Thymus (tissue), 11 donors: ENCODE measurements at regions not wholly inside any gene's neighbourhood (a gene's known extent, or its start where the extent isn't known, plus 50 kb on each side); places are given as distances from the start of the nearest gene placed in this dataset.

Experiments used
- DNase-seq, 9 donors: peaks; one replicate each; pipeline ENCODE4 v3.0.0-alpha.2; 2013; ENCODE audit warnings: low spot score in 9 of 9, low read depth in 6 of 9, missing footprints in 1 of 9
- H3K27ac ChIP-seq, 2 donors: one replicate each; pipeline ENCODE4 v1.5.1; 2013; ENCODE audit warnings: control low read depth in 1 of 2, low read depth in 1 of 2, low read length in 1 of 2, mild to moderate bottlenecking in 1 of 2, moderate library complexity in 1 of 2
- H3K27me3 ChIP-seq, 2 donors: one replicate each; pipeline ENCODE4 v1.5.1; 2013; ENCODE audit warnings: low read length in 1 of 2; ENCODE audit not compliant: control insufficient read depth in 2 of 2, insufficient read depth in 1 of 2
- H3K36me3 ChIP-seq, 2 donors: one replicate each; pipeline ENCODE4 v1.5.1; 2013; ENCODE audit warnings: low read length in 1 of 2, mild to moderate bottlenecking in 1 of 2, moderate library complexity in 1 of 2; ENCODE audit not compliant: control insufficient read depth in 2 of 2, insufficient read depth in 2 of 2
- H3K4me1 ChIP-seq, 2 donors: one replicate each; pipeline ENCODE4 v1.5.1; 2013; ENCODE audit warnings: low read length in 2 of 2; ENCODE audit not compliant: control insufficient read depth in 2 of 2, insufficient read depth in 2 of 2
- H3K4me3 ChIP-seq, 2 donors: one replicate each; pipeline ENCODE4 v1.5.1; 2013; ENCODE audit warnings: low read length in 2 of 2, control low read depth in 1 of 2, mild to moderate bottlenecking in 1 of 2
- H3K9me3 ChIP-seq, 2 donors: one replicate each; pipeline ENCODE4 v1.5.1; 2013; ENCODE audit warnings: low read length in 1 of 2, mild to moderate bottlenecking in 1 of 2; ENCODE audit not compliant: control insufficient read depth in 2 of 2, insufficient read depth in 1 of 2
- WGBS: extraction: QIAGEN DNeasy Blood & Tissue Kit; methylation state at CpG from one replicate; pipeline ENCODE4 v1.1.7; 2013; 5-methylcytosine and 5-hydroxymethylcytosine counted together
- donor health status: healthy.

DNA sequence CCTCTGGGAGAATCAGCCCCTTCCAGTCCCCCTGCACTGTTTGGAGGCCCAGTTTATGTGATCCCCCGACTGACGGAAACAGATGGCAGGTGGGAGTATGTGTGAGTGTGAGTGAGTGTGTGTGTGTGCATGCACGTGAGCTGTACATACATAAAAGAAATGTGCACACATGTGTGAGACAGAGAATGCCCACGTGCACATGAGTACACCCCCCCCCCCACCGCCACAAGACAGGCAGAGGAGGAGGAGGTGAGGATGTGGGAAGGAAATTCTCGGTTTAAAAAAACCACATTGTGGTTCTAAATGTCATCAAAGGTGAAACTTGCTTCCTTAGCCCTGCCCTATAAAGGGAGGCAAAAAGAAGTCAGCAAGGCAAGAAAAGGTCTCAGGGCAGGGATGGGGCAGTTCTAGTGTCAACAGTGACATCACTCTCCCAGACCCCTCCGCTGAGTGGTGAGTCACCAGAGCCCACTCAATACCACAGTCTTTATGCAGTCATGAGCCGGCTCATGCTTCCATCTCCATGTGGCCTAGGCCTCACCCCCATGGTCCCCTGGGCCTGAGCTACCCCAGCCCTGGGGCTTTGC, 79.2 kb upstream of the HSPA9 start:
- Histone ChIP-seq H3K27me3 (peaks cover 61 to 93% of the 10 kb centered on the region in 2 donors), H3K27ac (no peak overlapping the region), H3K4me3 (no peak overlapping the region), H3K9me3 (peaks cover 0 to 5% of the 10 kb centered on the region in 2 donors), H3K36me3 (no peaks in the 10 kb centered on the region), H3K4me1 (peaks cover 7 to 16% of the 10 kb centered on the region in 2 donors)
- 7% methylated on average over 8 of the region's 8 CpGs for WGBS
- DNase-seq: peak; percentile 45 to 89 (median 72)

DNA sequence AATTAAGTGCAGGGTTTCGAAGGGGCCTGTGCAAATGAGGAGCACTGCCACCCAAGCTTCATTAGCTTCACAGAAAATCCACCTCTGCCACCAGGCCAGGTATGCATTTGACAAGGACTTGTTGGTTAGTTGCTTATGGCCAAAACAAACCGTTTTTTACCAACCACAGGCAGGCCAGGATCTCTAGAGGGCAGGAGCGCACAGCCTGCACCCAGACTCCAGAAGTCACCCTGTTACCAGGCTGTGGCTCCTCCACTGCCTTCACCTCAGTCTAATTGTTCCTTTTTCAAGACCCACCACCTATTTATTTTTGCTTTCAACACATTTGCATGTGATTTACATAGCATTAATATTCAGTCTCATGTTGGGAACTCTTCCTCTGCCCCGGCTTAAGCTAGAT, 78.3 kb upstream of the HSPA9 start:
- H3K27ac ChIP-seq: no peak overlapping the region
- H3K4me1 ChIP-seq: peaks cover 7 to 16% of the 10 kb centered on the region in 2 donors
- DNase-seq: no peak
- H3K4me3 ChIP-seq: no peak overlapping the region
- no peaks in the 10 kb centered on the region for H3K36me3 ChIP-seq
- peaks cover 57 to 93% of the 10 kb centered on the region in 2 donors for H3K27me3 ChIP-seq
- WGBS: 48% methylated on average over 4 of the region's 4 CpGs
- H3K9me3 ChIP-seq: peaks cover 0 to 5% of the 10 kb centered on the region in 2 donors

DNA sequence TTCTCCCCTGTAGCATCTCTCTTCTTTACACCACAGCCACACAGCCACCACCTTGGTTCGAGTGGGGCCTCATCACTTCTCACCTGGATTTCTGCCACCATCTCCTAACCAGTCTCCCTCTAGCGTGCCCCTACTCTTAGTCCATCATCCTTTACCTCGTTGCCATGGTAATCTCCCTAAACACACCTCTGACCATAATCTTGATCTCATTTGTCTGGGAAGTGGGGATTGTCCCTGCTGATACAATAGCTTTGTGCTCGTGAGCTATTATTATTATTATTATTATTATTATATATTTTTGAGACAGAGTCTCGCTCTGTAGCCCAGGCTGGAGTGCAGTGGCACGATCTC, 76.5 kb upstream of the HSPA9 start:
- Histone ChIP-seq H3K9me3 (peaks cover 0 to 5% of the 10 kb centered on the region in 2 donors), H3K4me3 (no peak overlapping the region), H3K36me3 (no peaks in the 10 kb centered on the region), H3K27ac (no peak overlapping the region), H3K27me3 (peaks cover 54 to 94% of the 10 kb centered on the region in 2 donors), H3K4me1 (peaks cover 7 to 13% of the 10 kb centered on the region in 2 donors)
- no peak for DNase-seq
- WGBS: 78% methylated on average over 6 of the region's 6 CpGs

DNA sequence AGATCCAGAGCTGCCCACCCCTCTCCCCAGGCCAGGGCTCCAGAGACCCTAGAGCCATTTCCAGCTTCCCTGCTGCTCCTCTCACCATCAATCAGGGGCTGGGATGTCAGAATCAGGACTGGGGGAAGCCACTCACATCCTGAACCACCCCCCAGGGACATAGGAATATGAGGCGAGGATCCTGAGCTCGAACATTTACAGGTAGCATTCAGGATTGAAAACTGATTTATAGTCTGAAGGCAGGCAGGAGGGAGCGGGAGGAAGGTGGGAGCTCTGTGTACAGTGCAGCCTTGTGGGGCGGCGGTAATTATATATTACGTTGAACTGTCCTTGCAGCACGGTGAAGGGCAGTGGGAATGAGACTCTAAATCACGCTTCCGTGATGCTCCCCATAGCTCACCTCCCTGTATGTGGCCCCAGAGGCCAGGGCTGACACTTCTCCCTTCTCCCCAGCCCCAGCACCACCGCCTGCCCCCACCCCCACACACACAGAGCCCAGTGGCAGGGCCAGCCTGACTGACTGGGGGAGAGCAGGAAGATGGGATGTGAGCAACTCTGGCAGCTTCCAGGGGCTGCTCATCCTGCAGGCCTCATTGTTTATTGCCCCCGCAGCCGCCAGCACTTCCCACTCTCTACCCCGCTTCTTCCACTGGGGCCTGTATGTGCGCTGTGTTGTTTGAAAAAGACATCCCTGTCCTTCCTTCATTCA, 76.0 kb upstream of the HSPA9 start:
- 62% methylated on average over 14 of the region's 14 CpGs for WGBS
- peaks cover 52 to 94% of the 10 kb centered on the region in 2 donors for H3K27me3 ChIP-seq
- DNase-seq: no peak
- H3K27ac ChIP-seq: no peak overlapping the region
- H3K9me3 ChIP-seq: peaks cover 0 to 5% of the 10 kb centered on the region in 2 donors
- peaks cover 7 to 13% of the 10 kb centered on the region in 2 donors for H3K4me1 ChIP-seq
- no peak overlapping the region for H3K4me3 ChIP-seq
- H3K36me3 ChIP-seq: no peaks in the 10 kb centered on the region

DNA sequence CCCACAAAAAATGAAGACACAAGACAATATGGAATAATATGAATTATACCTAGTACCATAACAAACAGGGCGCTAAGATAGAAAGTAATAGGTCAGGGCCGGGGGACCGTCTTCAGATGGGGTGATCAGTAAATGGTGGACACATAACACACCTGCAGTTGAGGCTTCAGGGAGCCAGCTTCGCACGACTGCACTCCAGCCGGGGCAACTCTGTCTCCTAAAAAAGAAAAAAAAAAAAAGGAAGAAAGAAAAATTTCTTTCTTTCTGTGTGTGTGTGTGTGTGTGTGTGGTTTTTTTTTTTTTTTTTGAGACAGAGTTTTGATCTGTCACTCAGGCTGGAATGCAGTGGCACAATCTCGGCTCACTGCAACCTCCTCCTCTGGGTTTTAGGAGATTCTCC, 75.0 kb upstream of the HSPA9 start:
- Histone ChIP-seq H3K9me3 (peaks cover 0 to 5% of the 10 kb centered on the region in 2 donors), H3K36me3 (no peaks in the 10 kb centered on the region), H3K4me3 (no peak overlapping the region), H3K4me1 (peaks cover 7 to 13% of the 10 kb centered on the region in 2 donors), H3K27ac (no peak overlapping the region), H3K27me3 (peaks cover 48 to 90% of the 10 kb centered on the region in 2 donors)
- 80% methylated on average over 7 of the region's 7 CpGs for WGBS
- no peak for DNase-seq

DNA sequence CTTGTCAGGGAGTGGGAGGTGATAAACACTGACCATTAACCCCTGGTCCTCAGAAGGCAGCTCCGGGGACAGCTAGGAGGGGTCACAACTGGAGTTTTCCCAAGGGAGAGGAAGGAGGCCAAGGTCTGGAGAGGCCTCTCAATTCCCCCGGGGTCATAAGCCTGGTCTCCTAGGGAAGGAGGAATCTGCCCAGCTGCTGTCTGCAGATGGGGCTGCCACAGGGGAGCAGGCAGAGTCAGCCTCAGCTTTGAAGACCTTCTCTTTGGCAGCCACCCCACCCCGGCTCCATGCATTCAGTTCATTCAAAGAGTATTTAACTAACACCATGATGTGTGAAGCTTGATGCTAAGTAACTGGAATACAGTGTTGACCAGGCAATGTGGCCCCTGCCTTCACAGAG, 74.6 kb upstream of the HSPA9 start:
- WGBS: 60% methylated on average over 3 of the region's 3 CpGs
- Histone ChIP-seq H3K36me3 (no peaks in the 10 kb centered on the region), H3K4me1 (peaks cover 7 to 10% of the 10 kb centered on the region in 2 donors), H3K4me3 (no peak overlapping the region), H3K27me3 (peaks cover 48 to 90% of the 10 kb centered on the region in 2 donors), H3K9me3 (peaks cover 0 to 5% of the 10 kb centered on the region in 2 donors), H3K27ac (no peak overlapping the region)
- DNase-seq: no peak

DNA sequence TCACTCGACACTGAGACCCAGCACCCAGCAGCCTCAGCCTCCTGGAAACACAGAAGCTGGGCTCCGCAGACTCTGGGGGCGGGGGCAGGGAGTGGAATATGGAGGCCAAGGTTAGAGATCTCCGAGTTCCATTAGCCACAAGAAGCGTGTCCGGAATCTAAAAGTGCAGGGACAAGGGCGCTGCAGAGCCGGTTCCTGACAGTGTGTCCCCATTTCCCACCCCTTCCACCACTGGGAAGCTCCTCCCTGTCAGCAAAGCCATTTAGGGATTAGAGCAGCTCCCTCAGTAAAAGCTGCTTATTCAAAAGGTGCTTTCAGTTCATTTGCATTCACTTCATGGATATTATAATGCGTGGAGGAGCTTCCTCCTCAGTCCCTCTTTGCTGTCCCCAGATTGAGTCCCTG, 74.1 kb upstream of the HSPA9 start:
- H3K36me3 ChIP-seq: no peaks in the 10 kb centered on the region
- peaks cover 3 to 5% of the 10 kb centered on the region in 2 donors for H3K4me1 ChIP-seq
- H3K27ac ChIP-seq: no peak overlapping the region
- peaks cover 0 to 4% of the 10 kb centered on the region in 2 donors for H3K9me3 ChIP-seq
- 84% methylated on average over 9 of the region's 9 CpGs for WGBS
- no peak for DNase-seq
- H3K27me3 ChIP-seq: peaks cover 48 to 92% of the 10 kb centered on the region in 2 donors
- no peak overlapping the region for H3K4me3 ChIP-seq

DNA sequence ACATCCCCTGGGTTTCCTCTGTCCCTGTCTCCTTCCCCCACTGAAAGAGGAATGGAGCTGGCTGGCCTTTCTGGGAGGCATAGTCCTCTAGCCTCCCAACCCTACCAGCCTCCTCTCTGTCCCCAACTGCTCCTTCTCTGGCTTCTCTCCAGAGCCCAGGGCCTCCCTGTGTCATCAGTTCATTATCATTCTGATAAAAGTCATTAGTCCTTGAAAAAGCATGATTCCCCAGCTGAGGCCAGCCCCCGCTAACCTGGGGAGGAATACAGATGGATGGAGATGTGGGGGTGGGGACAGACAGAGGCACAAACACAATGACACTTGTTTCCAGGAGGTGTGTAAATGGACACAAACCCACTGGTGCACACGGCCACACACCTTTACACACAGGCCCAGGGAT, 73.6 kb upstream of the HSPA9 start:
- Histone ChIP-seq H3K27me3 (peaks cover 48 to 94% of the 10 kb centered on the region in 2 donors), H3K9me3 (no peaks in the 10 kb centered on the region), H3K27ac (no peak overlapping the region), H3K4me1 (peaks cover 0 to under 1% of the 10 kb centered on the region in 2 donors), H3K4me3 (no peak overlapping the region), H3K36me3 (no peaks in the 10 kb centered on the region)
- WGBS: 97% methylated on average over 2 of the region's 2 CpGs
- DNase-seq: no peak

DNA sequence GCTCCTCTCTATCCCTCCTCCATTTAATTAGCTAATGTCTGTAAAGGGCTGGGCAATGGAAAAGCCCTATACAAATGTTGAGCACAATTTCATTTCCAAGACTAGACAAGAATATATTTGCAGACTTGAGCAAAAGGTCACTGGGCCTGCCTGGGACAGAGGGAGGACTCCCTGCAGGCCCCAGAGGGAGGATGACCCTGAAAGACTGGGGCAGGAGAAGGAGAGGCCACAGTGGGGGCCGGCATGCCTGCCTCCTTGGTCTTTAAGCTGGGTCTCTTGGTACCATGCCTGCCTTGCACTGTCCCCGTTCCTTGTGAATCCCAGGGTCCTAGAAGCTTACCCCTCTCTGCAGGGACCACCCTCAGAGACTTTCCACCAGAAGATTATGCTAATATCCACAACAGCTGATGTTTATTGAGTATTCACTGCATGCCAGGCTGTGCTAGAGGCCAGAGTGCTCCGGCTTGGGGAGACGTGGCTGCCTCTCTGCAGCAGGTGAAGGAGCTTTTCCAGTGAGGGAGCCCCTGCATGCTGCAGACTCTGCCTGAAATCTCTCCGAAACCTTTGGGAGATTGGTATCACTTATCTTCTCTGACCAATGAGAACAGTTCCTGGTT, 72.7 kb upstream of the HSPA9 start:
- Histone ChIP-seq H3K36me3 (no peaks in the 10 kb centered on the region), H3K4me3 (no peak overlapping the region), H3K4me1 (no peaks in the 10 kb centered on the region), H3K27ac (no peak overlapping the region), H3K9me3 (no peaks in the 10 kb centered on the region), H3K27me3 (peaks cover 43 to 95% of the 10 kb centered on the region in 2 donors)
- no peak for DNase-seq
- WGBS: 95% methylated on average over 5 of the region's 5 CpGs
